ENCODE measurements at regions not wholly inside any gene's neighbourhood (a gene's known extent, or its start where the extent isn't known, plus 50 kb on each side); places are given as distances from the start of the nearest gene placed in this dataset.

GRCh38 chr10:4109469-4109868 lies 324.5 kb upstream of the KLF6 start:
- no peaks in the 10 kb centered on the region for H3K4me1 Mint-ChIP-seq (ENCODE audit: insufficient read depth, unreplicated experiment)
- H3K9me3 Mint-ChIP-seq (ENCODE audit: unreplicated experiment), result no peaks in the 10 kb centered on the region
- ChIA-PET POLR2A (no interaction called here), CTCF (interaction anchor here (0.5 to 0.6 kb wide), 2 partner anchors 107 to 610 kb away, joined by 4 read pairs; no protein-coding TSS in a partner anchor)
- no peak overlapping the region for H3K4me3 Mint-ChIP-seq (ENCODE audit: unreplicated experiment)
- no peaks in the 10 kb centered on the region for H3K27me3 Mint-ChIP-seq (ENCODE audit: insufficient read depth, unreplicated experiment)
- BruUV-seq (replicated peaks), result no TSS peak
- no peak for DNase-seq (ENCODE audit: unreplicated experiment)
- H3K27ac Mint-ChIP-seq (ENCODE audit: low read depth, unreplicated experiment), result no peak overlapping the region
- no peak for TF ChIP-seq CTCF (IDR thresholded peaks at IDR 0.05; ENCODE audit: unreplicated experiment)
- intact Hi-C loops (cut with micrococcal nuclease), result no loop called here
- H3K36me3 Mint-ChIP-seq (ENCODE audit: insufficient read depth, unreplicated experiment), result no peaks in the 10 kb centered on the region

DNA sequence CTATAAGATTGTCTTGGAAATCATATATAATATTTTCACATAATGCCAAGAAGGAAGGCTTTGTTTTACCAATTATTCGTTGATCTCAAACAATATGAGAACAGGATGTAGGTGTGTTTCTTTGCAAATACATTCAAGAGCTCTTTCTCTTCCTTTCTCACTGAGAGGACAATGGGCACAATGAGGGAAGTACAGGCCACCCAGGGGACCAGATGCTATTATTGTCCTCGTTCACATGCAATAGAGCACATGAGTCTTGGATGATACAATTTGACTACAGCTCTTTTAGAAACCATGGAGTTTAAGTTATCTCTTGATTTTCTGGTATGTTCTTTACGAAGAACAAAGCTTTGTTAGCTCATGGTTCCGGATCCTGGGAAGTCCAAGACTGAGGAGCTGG lies 323.7 kb upstream of the KLF6 start:
- CTCF ChIA-PET, result interaction anchor here (0.6 to 0.8 kb wide), 2 partner anchors 20 to 39 kb away, joined by 3 to 4 read pairs; no protein-coding TSS in a partner anchor
- no peaks in the 10 kb centered on the region for H3K27me3 Mint-ChIP-seq (ENCODE audit: insufficient read depth, unreplicated experiment)
- no peaks in the 10 kb centered on the region for H3K9me3 Mint-ChIP-seq (ENCODE audit: unreplicated experiment)
- POLR2A ChIA-PET, result no interaction called here
- intact Hi-C loops (cut with micrococcal nuclease), result no loop called here
- no peak for DNase-seq (ENCODE audit: unreplicated experiment)
- no peak overlapping the region for H3K4me3 Mint-ChIP-seq (ENCODE audit: unreplicated experiment)
- TF ChIP-seq CTCF (IDR thresholded peaks at IDR 0.05; ENCODE audit: unreplicated experiment), result no peak
- H3K27ac Mint-ChIP-seq (ENCODE audit: low read depth, unreplicated experiment), result no peak overlapping the region
- peaks cover under 1% of the 10 kb centered on the region for H3K4me1 Mint-ChIP-seq (ENCODE audit: insufficient read depth, unreplicated experiment)
- no TSS peak for BruUV-seq (replicated peaks)
- H3K36me3 Mint-ChIP-seq (ENCODE audit: insufficient read depth, unreplicated experiment), result no peaks in the 10 kb centered on the region

DNA sequence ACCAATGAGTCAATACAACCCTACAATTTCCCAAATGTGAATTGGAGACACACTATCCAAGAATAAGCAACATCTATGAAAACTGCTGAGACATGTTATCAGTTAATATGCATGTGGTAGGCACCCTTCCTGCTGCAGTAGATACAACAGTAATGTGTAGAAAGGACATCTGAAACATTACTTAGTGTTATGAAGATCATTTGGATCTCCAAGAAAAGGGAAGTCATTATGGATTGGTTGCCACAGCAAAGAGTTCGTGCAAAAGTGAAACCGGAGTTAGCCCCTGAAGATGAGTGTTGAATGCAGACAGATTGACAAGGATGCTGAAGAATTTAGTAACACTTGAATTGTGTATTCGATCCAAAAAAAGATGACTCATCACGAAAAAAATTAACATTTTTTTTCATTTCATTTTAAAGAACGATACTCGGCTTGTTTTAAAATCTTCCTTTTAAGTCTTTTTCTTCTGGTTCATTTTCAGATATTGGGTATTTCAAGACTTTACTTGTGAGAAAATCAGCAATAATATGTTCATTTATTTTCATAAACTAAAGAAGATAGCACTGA lies 322.4 kb upstream of the KLF6 start:
- ChIA-PET POLR2A (interaction anchor here (0.6 to 0.7 kb wide), 3 partner anchors 18 to 322 kb away, joined by 3 read pairs; partner anchors contain the start of gene KLF6), CTCF (no interaction called here)
- BruUV-seq (replicated peaks), result no TSS peak
- Mint-ChIP-seq H3K4me3 (ENCODE audit: unreplicated experiment) (no peak overlapping the region), H3K27ac (ENCODE audit: low read depth, unreplicated experiment) (no peak overlapping the region), H3K9me3 (ENCODE audit: unreplicated experiment) (no peaks in the 10 kb centered on the region), H3K27me3 (ENCODE audit: insufficient read depth, unreplicated experiment) (no peaks in the 10 kb centered on the region), H3K4me1 (ENCODE audit: insufficient read depth, unreplicated experiment) (peaks cover 6% of the 10 kb centered on the region), H3K36me3 (ENCODE audit: insufficient read depth, unreplicated experiment) (no peaks in the 10 kb centered on the region)
- DNase-seq (ENCODE audit: unreplicated experiment), result no peak
- no peak for TF ChIP-seq CTCF (IDR thresholded peaks at IDR 0.05; ENCODE audit: unreplicated experiment)
- intact Hi-C loops (cut with micrococcal nuclease), result no loop called here

DNA sequence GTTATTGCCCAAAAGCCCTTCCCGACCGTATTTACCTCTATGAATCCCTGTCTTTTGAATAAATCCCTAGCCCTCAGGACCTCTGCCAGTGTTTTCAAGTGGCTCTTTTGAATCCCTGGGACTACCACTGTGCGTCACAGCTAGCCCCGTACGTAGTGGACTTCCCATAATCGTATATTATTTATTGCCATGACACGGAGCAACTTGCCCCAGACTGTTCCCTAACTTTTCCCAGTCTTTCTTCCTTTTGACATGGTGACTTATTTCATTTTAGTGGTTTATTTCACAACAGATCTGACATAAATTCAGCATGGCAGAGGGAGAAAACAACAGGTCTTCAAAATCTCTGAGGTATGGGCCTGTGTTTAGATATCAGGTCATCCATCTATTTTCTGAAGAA lies 318.6 kb upstream of the KLF6 start:
- TF ChIP-seq CTCF (IDR thresholded peaks at IDR 0.05; ENCODE audit: unreplicated experiment), result no peak
- Mint-ChIP-seq H3K27me3 (ENCODE audit: insufficient read depth, unreplicated experiment) (no peaks in the 10 kb centered on the region), H3K4me3 (ENCODE audit: unreplicated experiment) (no peak overlapping the region), H3K27ac (ENCODE audit: low read depth, unreplicated experiment) (no peak overlapping the region), H3K9me3 (ENCODE audit: unreplicated experiment) (no peaks in the 10 kb centered on the region), H3K36me3 (ENCODE audit: insufficient read depth, unreplicated experiment) (peaks cover 7% of the 10 kb centered on the region), H3K4me1 (ENCODE audit: insufficient read depth, unreplicated experiment) (peaks cover 6% of the 10 kb centered on the region)
- CTCF ChIA-PET, result no interaction called here
- no peak for DNase-seq (ENCODE audit: unreplicated experiment)
- intact Hi-C loops (cut with micrococcal nuclease), result no loop called here
- POLR2A ChIA-PET, result interaction anchor here (0.5 to 0.7 kb wide), 2 partner anchors 328 to 709 kb away, joined by 3 read pairs; no protein-coding TSS in a partner anchor
- no TSS peak for BruUV-seq (replicated peaks)
